Cardiac muscle cell (in vitro differentiated cells and primary cell): ENCODE measurements at regions not wholly inside any gene's neighbourhood (a gene's known extent, or its start where the extent isn't known, plus 50 kb on each side); places are given as distances from the start of the nearest gene placed in this dataset.
A peak's percentile ranks its signal among the peaks of the same experiment; 100 is the strongest.

Source experiments
- DNase-seq, 2 donors: peaks; one replicate each; pipeline versions ENCODE4 v3.0.0 to v3.0.0-alpha.2; 2010 to 2017; ENCODE audit warnings: low read depth in 1 of 2, low spot score in 1 of 2
- H3K27ac ChIP-seq: fragments of 200-600 bp; sonication (generic); 2 replicates; pipeline ENCODE4 v1.5.1; 2016
- H3K27me3 ChIP-seq: fragments of 200-600 bp; sonication (generic); 2 replicates; pipeline ENCODE4 v1.6.0; 2016; ENCODE audit warnings: control low read depth
- H3K36me3 ChIP-seq: fragments of 200-600 bp; sonication (generic); 2 replicates; pipeline ENCODE4 v1.5.1; 2016; ENCODE audit warnings: control low read depth
- H3K4me1 ChIP-seq: fragments of 200-600 bp; sonication (generic); 2 replicates; pipeline ENCODE4 v1.8.1; 2017; ENCODE audit warnings: low read depth, mild to moderate bottlenecking, mixed run types
- H3K4me3 ChIP-seq: fragments of 200-600 bp; sonication (generic); 2 replicates; pipeline ENCODE4 v1.5.1; 2016; ENCODE audit warnings: mild to moderate bottlenecking
- H3K9me3 ChIP-seq: fragments of 200-600 bp; sonication (generic); 2 replicates; pipeline ENCODE4 v1.5.1; 2017; ENCODE audit warnings: low read depth, mild to moderate bottlenecking, control low read depth
- CTCF ChIP-seq: IDR thresholded peaks from 2 replicates; pipeline ENCODE4 v1.5.1; 2012; ENCODE audit warnings: low read depth, mild to moderate bottlenecking, low read length

GRCh38 chr4:18938343-18939099, 917.0 kb upstream of the LCORL start:
- Histone ChIP-seq H3K27me3 (no peaks in the 10 kb centered on the region), H3K9me3 (no peaks in the 10 kb centered on the region), H3K4me3 (no peak overlapping the region), H3K4me1 (peaks cover 5% of the 10 kb centered on the region), H3K36me3 (no peaks in the 10 kb centered on the region), H3K27ac (no peak overlapping the region)
- no peak for DNase-seq
- TF ChIP-seq CTCF, result no peak

- DNase-seq, result no peak
- Histone ChIP-seq H3K9me3 (no peaks in the 10 kb centered on the region), H3K27ac (no peak overlapping the region), H3K27me3 (no peaks in the 10 kb centered on the region), H3K36me3 (no peaks in the 10 kb centered on the region), H3K4me1 (peaks cover 7% of the 10 kb centered on the region), H3K4me3 (no peak overlapping the region)
- no peak for TF ChIP-seq CTCF
Observed at GRCh38 chr4:18937746-18938145, 916.2 kb upstream of the LCORL start.

GRCh38 chr4:18937080-18937479, 915.5 kb upstream of the LCORL start:
- DNase-seq, result no peak
- Histone ChIP-seq H3K27ac (no peak overlapping the region), H3K27me3 (no peaks in the 10 kb centered on the region), H3K4me3 (no peak overlapping the region), H3K4me1 (peaks cover 7% of the 10 kb centered on the region), H3K36me3 (no peaks in the 10 kb centered on the region), H3K9me3 (no peaks in the 10 kb centered on the region)
- TF ChIP-seq CTCF, result no peak

- no peak for TF ChIP-seq CTCF
- no peak overlapping the region for H3K4me3 ChIP-seq
- H3K27me3 ChIP-seq, result no peaks in the 10 kb centered on the region
- no peak overlapping the region for H3K27ac ChIP-seq
- DNase-seq, result peak; percentile 3 to 6
- no peaks in the 10 kb centered on the region for H3K36me3 ChIP-seq
- H3K4me1 ChIP-seq, result peaks cover 7% of the 10 kb centered on the region
- H3K9me3 ChIP-seq, result no peaks in the 10 kb centered on the region
Observed at GRCh38 chr4:18935659-18936345, 914.2 kb upstream of the LCORL start.

GRCh38 chr4:18934197-18934596, 912.6 kb upstream of the LCORL start:
- Histone ChIP-seq H3K4me3 (no peak overlapping the region), H3K4me1 (peaks cover 7% of the 10 kb centered on the region), H3K36me3 (no peaks in the 10 kb centered on the region), H3K27me3 (no peaks in the 10 kb centered on the region), H3K9me3 (no peaks in the 10 kb centered on the region), H3K27ac (no peak overlapping the region)
- TF ChIP-seq CTCF, result no peak
- DNase-seq, result no peak
